NCI-H1092 treated with DMSO at 0.1 percent for 48 hours (cell line): ENCODE measurements at regions not wholly inside any gene's neighbourhood (a gene's known extent, or its start where the extent isn't known, plus 50 kb on each side); places are given as distances from the start of the nearest gene placed in this dataset.
A peak's percentile ranks its signal among the peaks of the same experiment; 100 is the strongest.

Experiments used
- DNase-seq: peaks from one replicate; lab custom pipeline; 2025; lab: John Stamatoyannopoulos, UW

DNA sequence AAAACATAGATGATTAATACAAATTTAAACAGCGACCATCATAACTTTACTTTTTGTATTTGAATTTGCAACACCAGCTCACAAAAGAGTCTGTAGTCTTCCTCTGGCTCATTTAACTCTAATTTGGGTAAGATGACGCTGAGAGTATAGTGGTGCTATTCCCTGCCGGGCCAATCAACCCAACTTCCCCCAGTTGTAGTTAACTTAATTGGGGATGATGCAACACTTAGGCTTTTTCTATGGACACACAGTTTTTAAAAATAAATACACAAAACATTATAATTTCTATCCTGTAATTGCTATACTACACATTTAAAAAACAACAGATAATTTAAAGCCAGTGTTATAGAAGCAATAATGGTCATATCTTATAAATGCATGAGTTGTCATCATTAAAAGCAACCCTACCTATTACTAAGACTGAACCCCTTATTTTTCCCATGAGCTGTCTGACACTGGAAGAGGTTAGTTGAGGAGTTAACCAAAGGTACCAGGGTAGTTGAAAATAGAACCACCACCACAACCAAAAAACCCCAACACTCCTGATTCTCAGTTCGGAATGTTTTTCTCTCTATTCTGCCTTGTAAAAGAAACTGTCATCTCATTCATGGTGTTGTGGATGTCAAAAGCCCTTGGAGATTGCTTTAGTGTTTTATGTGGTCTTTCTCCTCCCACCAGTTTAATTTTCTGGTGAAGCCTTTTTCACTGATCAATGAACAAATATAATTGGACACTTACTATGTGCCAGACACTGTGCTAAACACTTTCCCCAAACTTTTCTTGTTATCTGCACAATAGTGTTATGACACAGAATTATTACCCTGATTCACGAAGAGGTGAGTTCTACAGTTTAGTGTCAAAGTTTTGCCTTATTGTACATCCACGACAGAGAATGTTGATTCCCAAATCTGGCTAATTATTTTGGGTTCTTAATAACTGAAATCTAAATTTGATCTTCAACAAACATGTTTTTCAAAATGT lies 61.5 kb upstream of the RAPGEF2 start:
- no peak for DNase-seq

DNA sequence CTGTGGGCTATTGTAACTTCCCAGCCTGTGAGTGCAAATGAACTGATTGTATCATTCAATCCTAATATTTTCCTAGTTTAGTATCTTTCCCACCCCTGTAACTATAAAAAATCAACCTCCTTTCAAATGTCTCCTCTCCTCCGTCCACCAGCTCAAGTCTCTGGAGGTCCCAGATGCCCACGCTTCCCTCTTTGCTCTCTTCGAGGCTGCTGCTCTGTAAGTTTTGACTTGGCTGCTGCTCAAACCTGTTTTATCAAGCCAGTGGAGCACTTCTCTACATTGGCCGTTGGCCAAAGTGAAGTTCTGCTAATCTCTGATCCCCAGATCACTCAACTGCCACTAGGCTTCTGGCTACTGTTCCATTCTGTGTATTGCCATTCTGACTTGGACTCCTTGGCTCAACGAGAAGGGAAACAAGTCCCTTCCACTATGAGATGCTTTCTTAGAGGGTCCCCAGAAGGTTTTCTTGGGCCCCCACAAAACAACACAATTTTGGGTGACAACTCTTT lies 60.7 kb upstream of the RAPGEF2 start:
- peak; percentile 22 for DNase-seq

DNA sequence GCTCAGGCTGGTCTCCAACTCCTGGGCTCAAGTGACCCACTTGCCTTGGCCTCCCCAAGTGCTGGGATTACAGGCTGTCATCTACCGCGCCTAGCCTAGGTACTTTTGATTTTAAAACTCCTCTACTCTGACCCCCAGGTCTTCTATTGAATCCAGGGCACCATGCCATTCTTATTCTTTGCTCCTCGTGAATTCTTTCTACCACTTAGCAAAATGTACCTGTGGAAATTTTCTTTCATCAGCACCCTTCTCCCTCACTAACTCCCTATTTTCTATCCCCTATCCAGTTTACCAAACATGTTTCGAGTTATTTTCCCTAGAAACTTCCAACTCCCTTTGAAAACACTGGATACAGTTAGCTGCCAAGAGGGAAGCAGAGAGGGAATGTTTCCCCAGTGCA lies 60.0 kb upstream of the RAPGEF2 start:
- DNase-seq: no peak

DNA sequence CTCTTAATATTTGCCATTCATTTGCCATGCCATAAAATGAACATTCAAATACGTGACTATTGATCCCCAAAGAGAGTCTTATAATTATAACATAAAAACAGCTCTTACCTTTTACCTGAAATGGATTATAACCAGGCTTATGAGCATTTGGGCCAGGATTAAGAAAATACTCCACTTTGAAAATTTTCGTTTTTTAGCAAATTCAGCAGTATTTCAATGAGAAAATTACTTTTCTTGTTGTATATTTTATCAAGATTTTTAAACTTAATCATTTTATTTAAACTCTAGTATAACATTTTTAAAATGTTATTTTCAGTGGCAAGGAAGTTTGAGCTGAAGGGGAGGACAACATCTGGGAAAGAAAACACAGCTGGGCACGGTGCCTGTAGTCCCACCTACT lies 59.0 kb upstream of the RAPGEF2 start:
- no peak for DNase-seq

DNA sequence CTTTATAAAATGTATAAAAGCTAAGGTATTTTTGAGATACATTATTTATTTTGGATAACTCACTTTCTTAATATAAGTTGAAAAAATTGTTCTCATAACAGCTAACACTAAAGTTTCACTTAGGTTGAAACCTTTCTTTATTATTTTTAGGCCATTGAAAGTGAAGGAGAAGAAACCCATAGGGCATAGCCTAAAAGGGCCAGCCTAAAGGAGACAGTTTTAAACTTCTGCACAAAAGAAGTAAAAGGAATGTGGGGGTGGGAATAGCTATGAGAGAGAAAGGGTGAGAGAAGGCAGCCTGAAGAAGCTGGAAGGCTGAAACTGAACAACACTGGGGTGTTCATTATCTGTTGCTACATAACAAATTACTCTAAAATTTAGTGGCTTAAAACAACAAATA lies 57.6 kb upstream of the RAPGEF2 start:
- no peak for DNase-seq

DNA sequence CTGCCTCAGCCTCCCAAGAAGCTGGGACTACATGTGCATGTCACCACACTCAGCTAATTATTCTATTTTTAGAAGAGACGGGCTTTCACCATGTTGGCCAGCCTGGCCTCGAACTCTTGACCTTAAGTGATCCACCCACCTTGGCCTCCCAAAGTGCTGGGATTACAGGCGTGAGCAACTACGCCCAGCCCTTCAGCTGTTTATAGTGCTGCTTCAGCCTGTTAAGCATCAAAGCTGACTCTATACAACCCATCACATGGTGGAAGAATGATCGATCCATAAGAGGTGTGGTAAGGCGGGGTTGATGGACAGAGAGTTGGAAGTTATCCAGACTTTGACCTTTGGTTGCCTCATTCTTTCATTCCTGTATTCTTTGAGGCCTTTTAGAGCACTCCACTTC lies 56.2 kb upstream of the RAPGEF2 start:
- no peak for DNase-seq

DNA sequence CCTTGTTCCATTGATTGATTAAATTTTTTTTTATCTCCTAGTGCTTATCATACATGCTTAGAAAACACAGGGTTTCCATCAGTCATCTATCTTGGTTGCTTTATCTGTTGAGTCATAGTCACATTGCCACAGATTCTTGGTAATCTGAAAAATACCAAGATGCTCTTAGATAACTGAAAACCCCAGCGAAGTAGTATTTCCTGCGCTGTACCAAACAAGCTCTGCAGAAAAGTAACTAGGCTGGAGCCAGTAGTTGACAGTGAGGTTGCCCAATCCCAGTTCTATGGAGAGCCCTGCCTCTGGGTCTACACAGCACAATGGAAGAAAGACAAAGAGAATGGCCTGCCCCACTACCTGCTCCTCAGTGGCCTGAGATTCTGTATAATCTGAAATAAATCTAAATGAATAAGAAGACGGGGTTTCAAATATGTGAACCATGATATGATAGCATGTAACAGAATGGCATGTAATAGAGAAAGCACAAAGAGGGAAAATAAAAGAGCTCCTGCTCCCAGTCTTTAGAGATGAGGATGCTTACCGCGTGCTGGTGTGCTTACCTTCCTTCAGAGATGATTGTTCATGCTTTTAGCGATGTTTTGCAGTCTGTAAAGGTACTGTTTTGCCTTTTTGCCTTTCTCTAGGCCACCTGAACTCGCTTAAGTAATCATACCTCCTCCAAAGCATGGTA lies 55.3 kb upstream of the RAPGEF2 start:
- DNase-seq: peak; percentile 26

DNA sequence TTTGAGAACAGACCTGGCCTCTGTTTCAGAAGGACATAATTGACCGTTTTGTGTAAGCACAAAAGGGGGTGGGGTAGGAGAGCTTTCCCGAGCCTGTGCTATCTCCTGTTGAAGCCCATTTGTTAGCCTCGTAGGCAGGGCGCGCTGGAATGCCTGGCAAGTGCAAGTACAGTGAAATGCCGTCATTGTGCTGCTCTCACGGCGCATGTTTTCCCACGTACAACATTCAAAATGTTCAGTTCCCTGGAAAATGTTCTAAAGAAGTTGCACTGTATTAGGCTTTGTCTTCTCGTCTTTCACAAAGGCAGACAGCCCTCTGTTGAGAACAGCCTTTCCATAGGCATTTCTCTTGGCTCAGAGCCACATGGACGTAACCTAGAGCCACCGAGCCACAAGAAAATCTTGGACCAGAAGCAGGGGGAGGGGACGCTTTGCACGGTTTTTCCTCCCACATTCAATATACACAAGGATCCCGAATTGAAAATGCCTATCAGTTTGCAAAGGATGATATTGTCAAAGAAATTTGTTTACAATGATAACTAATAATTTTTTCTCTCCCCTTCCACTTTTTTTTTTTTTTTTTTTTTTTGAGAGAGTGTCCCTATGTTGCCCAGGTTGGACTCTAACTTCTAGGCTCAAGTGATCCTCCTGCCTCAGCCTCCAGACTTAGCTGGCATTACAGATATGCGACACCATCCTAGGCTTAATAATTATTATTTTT lies 54.6 kb upstream of the RAPGEF2 start:
- peak; percentile 43 for DNase-seq

DNA sequence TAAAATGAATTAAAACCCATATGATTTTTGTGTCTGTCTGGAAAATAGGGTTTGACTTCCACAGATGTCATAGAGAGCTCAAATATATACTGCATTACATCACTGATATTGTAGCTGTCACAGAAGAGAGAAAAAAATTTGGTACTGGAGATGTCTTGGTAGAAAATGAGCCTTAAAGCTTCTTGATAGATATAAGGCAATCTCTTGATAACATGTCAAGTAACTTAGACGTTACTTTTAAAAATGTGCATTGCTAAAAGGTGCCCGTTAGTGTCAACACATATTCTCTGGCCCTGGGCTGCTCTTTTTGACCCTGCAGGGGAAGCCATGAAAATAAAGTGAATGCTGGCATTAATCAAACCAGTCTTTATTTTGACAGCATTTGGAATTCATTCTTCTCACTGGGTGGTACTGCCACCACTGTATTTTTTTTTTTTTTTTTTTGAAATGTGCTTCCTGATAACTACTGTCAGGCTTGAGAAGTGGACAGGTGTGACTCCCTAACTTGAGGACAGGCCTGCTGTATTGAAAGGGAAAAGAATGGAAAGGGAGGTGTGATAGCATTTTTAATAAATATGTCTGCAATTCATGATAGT lies 53.0 kb upstream of the RAPGEF2 start:
- no peak for DNase-seq

DNA sequence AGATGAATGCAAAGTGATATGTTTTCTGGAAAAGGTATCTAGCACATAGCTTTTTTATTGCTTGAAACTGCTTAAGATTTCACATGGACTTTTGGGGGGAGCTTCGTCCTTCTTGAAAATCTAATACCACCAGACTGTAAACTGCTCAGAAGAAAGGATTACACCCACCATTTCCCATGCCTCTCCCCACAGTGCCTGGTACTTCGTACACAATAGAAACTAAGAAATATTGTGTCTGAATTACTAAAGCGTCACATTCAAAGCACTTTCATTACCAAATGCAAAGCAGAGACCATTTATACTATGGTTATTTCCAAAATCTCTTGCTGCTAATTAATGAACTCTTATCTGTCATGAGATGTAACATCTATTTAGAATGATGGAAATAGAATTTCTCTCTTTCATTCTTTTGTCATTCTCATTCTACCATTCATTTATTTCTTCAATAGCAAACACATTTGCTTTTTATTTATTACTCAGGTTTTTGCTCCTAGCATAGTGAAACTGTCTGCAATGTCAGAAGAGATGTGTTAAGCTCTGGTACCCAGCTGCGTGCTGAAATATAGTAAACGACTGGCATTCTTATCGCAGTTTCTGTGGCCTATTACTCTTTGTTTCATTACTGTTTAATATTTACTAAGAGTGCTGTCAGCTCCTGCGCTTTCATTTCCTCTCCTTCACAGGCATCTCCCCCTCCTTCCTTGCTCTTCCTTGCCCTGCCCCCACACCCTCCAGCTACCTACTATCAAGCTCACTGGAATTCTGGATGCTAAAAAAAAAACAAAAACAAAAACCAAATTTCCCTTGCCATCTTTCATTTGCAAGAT lies 51.4 kb upstream of the RAPGEF2 start:
- no peak for DNase-seq

DNA sequence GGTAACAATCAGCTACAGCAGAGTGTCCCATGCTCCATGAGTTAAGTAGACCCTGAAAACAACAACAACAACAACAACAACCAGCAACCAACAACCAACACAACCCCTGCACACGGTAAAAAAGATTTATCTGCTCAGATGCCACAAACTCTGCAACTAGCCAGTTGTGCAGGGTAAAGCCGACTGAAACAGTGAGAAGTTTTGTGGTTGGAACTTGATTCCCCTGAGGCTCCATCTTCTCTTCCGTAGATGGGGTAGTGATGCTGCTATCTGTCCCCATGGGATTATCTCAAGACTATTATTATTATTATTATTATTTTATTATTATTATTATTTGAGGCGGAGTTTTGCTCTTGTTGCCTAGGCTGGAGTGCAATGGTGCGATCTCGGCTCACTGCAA lies 50.6 kb upstream of the RAPGEF2 start:
- no peak for DNase-seq
